CD4-positive, alpha-beta T cell treated with Interleukin-17A for 4 hours (primary cell): ENCODE measurements at regions not wholly inside any gene's neighbourhood (a gene's known extent, or its start where the extent isn't known, plus 50 kb on each side); places are given as distances from the start of the nearest gene placed in this dataset.
"Not testable (repeated sequence)": the region's sequence is repeated elsewhere in the genome, so short reads cannot be mapped to it uniquely, and the experiment has no call there.

Experiments used
- DNase-seq: peaks from one replicate; pipeline ENCODE4 v3.0.0-alpha.2; 2020; ENCODE audit warnings: mixed read lengths

GRCh38 chr5:106523852-106524251 lies 1146.9 kb downstream of the EFNA5 start:
- DNase-seq = no peak

GRCh38 chr5:106522296-106522695 lies 1148.4 kb downstream of the EFNA5 start:
- DNase-seq = no peak

- DNase-seq = no peak
Measured at GRCh38 chr5:106521701-106522100, 1149.0 kb downstream of the EFNA5 start.

- DNase-seq = no peak
Measured at GRCh38 chr5:106510321-106510720, 1160.4 kb downstream of the EFNA5 start.

GRCh38 chr5:106508894-106509293 lies 1161.8 kb downstream of the EFNA5 start:
- no peak for DNase-seq

- no peak for DNase-seq
Measured at GRCh38 chr5:106493910-106494309, 1176.8 kb downstream of the EFNA5 start.

- no peak for DNase-seq
Measured at GRCh38 chr5:106489004-106489403, 1181.7 kb downstream of the EFNA5 start.

GRCh38 chr5:106488407-106488806 lies 1182.3 kb downstream of the EFNA5 start:
- DNase-seq = no peak

- DNase-seq = no peak
Measured at GRCh38 chr5:106481374-106481773, 1189.4 kb downstream of the EFNA5 start.

GRCh38 chr5:106476630-106477029 lies 1194.1 kb downstream of the EFNA5 start:
- DNase-seq = no peak

- no peak for DNase-seq
Measured at GRCh38 chr5:106474066-106474465, 1196.7 kb downstream of the EFNA5 start.

GRCh38 chr5:106459541-106459940 lies 1211.2 kb downstream of the EFNA5 start:
- DNase-seq = no peak

- no peak for DNase-seq
Measured at GRCh38 chr5:106454651-106455415, 1215.9 kb downstream of the EFNA5 start.

GRCh38 chr5:106454050-106454449 lies 1216.7 kb downstream of the EFNA5 start:
- DNase-seq = no peak

GRCh38 chr5:106451998-106452397 lies 1218.7 kb downstream of the EFNA5 start:
- no peak for DNase-seq

- DNase-seq = no peak
Measured at GRCh38 chr5:106443746-106444145, 1227.0 kb downstream of the EFNA5 start.

- no peak for DNase-seq
Measured at GRCh38 chr5:106435185-106435584, 1235.6 kb downstream of the EFNA5 start.

- not testable (repeated sequence) for DNase-seq
Measured at GRCh38 chr5:106430733-106431132, 1240.0 kb downstream of the EFNA5 start.

- DNase-seq = no peak
Measured at GRCh38 chr5:106423109-106423897, 1247.4 kb downstream of the EFNA5 start.

GRCh38 chr5:106420102-106420501 lies 1250.6 kb downstream of the EFNA5 start:
- no peak for DNase-seq

- DNase-seq = no peak
Measured at GRCh38 chr5:106418196-106418595, 1252.5 kb downstream of the EFNA5 start.

GRCh38 chr5:106417566-106417965 lies 1253.2 kb downstream of the EFNA5 start:
- no peak for DNase-seq

GRCh38 chr5:106417163-106417562 lies 1253.6 kb downstream of the EFNA5 start:
- DNase-seq = no peak

GRCh38 chr5:106415541-106415940 lies 1255.2 kb downstream of the EFNA5 start:
- DNase-seq = no peak
